ENCODE measurements at regions not wholly inside any gene's neighbourhood (a gene's known extent, or its start where the extent isn't known, plus 50 kb on each side); places are given as distances from the start of the nearest gene placed in this dataset.

DNA sequence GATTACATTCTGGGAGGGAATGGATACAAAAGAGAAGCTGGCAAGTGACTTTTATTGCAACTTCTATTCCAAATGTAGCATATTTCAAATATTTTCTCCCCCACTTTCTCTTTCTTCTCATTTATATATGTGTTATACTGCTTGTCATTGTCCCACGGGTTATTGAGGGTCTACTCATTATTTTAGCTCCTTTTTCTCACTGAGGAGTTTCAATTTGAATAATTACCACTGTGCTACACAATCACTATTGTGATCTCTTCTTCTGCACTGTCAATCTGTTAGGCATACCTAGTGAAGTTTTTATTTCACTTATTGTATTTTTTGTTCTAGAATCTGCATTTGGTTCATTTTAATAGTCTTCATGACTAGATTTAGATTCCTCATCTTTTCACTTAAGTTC is 339.7 kb downstream of the PTPRC start:
- TF ChIP-seq CTCF (conservative IDR thresholded peaks at IDR 0.05 in 1 of 2, IDR thresholded peaks at IDR 0.05 in 1 of 2; ENCODE audit: extremely low read depth in 1 of 2, insufficient read depth in 1 of 2, low read depth in 1 of 2, low read length in 2 of 2) (no peak), EZH2 (IDR thresholded peaks at IDR 0.05; ENCODE audit: borderline replicate concordance, low read length) (no peak)
